ENCODE measurements at regions not wholly inside any gene's neighbourhood (a gene's known extent, or its start where the extent isn't known, plus 50 kb on each side); places are given as distances from the start of the nearest gene placed in this dataset.
"Not testable (repeated sequence)": the region's sequence is repeated elsewhere in the genome, so short reads cannot be mapped to it uniquely, and the experiment has no call there.

DNA sequence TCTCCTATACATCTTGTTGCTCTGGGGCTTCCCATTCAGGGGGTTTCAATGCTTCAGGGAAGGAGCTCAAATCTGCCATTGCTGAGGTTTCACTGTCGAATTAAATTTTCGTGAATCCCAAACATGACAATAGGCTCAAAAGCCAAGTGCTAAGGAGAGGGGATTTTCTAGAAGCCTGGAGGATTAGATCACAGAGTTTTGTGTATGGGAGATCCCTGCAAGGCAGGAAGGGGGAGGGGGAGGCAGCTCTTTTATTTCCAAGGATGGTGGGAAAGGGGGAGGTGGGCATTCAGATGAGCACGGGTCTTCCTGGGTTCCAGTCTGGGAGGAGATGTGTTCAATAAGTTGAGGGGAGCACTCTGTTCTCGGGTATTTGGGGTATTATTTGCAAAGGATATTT is 69.9 kb upstream of the DLG1 start:
- DNase-seq (ENCODE audit: low spot score), result no peak

DNA sequence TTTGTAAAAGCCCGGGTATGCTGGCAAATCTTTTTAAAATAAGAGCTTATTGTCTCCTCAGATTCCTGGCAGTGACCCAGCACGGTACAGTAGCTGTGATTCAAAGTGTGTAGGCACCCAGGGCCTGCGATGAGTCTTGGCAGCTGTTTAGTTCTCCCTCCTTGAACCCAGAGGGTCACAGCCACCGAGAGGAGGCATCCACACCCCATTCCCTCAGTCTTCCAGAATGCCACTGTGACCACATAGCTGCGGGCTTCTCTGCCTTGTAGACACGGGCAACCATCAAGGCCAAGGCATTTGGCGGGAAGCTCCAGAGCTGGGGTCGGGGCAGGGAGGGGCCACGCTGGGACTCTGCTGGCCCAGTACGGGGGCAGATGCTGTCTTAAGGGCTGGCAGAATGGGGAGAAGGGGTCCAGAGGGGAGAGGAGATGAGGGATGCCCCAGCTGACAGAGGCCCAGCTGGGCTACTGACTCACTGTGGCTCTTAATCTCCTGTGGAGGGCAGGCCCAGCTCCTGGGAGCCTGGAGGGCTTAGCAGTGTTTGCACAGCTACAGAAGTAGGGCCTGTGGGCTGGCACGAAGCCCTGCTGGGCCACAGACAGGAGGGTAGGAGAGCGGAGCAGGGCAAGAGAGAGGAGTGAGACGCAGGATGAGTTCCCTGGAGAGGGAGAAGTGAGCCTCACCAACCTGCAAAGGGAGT is 68.8 kb upstream of the DLG1 start:
- no peak for DNase-seq (ENCODE audit: low spot score)

DNA sequence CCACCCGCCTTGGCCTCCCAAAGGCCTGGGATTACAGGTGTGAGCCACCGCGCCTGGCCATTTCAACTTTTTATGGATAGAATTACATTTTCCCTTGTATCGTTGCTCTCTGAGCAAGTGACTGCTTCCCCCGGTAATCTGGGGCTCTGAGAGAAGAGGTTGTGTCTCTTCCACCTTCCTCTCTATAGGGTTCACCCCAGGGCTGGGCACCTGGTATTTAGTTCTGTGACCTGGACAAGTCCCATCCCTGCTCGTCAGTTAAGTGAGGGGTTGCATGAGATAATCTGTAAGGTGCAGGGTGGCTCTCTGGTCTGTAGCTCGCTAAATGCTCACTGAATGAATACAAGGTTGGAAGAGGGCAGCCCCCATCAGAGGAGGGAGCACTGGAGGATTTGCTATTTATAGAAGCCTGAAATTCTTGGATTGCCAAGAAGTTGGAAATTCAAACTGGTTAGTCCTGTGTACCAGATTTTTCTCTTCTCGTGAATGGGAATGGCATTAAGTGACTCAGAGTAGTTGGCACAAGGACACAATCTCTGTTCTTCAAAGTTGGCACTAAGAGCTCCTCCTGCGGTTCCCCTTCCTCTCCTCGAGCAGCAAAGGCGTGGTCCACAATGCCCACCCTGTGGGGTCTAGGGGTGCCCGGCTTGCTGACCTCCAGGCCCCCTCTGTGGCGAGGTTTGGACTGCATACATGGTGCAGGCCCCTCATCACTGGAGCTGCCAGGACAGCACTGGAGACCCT is 68.1 kb upstream of the DLG1 start:
- no peak for DNase-seq (ENCODE audit: low spot score)

DNA sequence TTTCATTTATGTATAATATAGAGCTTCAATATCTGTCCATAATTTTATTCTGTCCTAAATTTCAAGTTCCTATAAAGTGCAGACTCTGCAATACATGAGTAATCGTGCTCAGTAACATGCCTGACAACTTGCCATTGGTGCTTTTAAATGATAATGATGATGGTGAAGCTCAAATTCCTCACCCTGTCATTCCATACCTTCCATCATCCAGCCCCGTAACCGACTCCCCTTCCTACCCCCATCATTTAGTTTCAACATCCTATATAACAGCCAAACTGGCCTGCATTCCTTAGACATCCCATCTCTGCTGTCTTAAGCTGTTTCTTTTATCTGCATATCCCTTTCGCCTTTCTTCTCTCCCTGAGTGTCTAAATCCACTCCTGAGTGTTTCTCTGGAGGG is 67.2 kb upstream of the DLG1 start:
- DNase-seq (ENCODE audit: low spot score), result no peak

DNA sequence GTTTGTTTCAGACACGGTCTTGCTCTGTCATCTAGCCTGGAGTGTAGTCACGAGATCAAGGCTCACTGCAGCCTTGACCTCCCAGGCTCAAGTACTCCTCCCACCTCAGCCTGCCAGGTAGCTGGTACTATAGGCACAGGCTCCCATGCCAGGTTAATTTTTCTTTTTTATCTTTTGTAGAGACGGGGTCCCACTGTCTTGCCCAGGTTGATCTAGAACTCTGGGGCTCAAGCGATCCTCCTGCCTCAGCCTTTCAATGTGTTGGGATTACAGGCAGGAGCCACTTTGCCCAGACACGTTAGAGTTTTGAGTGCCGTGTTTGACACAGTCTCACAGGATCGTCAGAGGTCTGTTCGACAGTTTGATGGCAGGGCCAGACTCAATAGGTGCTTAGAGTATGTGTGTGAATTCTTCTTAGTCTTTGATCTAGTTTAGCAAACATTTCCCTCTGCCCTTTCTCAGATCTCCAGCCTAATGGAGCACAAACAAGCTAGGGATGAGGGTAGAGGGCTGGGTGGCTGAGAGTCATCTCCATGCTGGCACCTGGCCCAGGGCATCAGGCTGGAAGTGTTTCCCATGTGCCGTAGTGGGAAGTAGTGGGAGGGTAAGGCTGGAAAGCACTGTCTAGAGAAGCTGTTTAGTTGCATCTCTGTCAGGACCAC is 66.1 kb upstream of the DLG1 start:
- DNase-seq (ENCODE audit: low spot score), result no peak

DNA sequence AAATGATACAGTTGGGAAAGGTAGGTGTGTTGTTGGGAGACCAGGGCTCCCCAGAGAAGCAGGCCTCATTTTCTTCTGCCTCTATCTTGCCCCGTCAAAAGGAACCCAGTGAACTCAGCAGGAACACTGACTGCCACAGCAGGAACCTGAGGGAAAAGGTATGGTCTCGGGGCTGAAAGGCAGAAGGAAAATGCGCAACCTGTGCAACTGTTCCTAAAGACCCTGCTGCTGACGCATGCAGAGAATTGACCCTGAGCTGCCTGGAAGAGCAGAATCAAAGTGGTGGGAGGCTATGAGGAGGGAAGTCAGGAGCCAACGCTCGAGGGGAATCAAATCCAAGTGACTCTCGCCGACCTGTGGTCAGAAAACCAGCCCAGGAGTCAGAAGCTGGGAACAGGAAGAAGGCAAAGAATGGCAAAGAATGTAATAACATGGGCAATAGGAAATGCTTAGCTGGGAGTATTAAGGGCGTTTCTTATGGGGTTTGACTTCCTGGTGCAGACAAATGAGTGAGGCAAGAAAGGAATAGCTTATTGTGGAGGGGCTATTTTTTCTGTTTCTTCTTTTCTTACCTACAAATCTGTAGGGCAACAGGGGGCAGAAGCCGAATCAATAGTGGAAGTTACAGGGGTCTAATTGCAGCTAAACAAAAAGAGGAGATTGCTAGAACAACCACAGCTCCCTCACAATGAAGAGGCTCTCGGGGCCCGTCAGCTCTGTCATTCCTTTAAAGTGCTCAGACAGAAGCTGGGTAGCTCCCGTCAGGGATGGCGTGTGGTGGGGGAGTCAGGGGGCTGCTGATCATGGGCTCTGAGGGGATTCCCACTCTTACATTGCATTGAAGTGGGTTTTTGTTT is 65.4 kb upstream of the DLG1 start:
- DNase-seq (ENCODE audit: low spot score), result no peak

DNA sequence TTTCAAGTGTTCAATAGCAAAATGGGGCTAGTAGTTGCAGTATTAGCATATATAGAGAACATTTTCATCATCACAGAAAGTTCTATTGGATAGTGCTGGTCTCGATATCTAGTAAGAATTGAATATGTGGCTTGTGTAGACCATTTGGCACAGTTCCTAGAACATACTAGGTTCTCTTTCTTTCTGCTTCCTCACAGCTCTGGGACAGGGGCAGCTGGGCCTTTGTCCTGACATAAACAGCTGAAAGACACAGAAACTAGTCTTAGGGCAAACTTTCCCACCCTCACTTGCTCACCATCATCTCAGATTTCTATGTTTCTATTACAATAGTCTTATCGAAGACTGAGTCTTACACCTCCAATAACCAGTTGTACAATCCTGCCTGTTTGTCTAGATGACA is 63.7 kb upstream of the DLG1 start:
- no peak for DNase-seq (ENCODE audit: low spot score)

DNA sequence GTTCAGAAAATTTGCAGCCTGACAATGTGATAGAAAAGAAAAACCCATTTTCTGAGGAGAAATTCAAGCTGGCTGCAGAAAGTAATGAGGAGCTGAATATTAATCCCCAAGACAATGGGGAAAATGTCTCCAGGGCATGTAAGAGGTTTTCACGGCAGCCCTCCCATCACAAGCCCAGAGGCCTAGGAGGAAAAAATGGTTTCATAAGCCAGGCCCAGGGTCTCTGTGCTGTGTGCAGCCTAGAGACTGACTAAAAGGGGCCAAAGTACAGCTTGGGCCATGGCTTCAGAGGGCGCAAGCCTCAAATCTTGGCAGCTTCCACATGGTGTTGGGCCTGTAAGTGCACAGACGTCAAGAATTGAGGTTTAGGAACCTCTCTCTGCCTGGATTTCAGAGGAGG is 61.7 kb upstream of the DLG1 start:
- not testable (repeated sequence) for DNase-seq (ENCODE audit: low spot score)

DNA sequence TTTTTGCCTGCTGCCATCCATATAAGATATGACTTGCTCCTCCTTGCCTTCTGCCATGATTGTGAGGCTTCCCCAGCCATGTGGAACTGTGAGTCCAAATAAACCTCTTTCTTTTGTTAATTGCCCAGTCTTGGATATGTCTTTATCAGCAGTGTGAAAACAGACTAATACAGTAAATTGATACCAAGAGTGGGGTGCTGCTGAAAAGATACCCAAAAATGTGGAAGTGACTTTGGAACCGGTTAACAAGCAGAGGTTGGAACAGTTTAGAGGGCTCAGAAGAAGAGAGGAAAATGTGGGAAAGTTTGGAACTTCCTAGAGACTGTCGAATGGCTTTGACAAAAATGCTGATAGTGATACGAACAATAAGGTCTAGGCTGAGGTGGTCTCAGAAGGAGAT is 61.1 kb upstream of the DLG1 start:
- DNase-seq (ENCODE audit: low spot score), result not testable (repeated sequence)

DNA sequence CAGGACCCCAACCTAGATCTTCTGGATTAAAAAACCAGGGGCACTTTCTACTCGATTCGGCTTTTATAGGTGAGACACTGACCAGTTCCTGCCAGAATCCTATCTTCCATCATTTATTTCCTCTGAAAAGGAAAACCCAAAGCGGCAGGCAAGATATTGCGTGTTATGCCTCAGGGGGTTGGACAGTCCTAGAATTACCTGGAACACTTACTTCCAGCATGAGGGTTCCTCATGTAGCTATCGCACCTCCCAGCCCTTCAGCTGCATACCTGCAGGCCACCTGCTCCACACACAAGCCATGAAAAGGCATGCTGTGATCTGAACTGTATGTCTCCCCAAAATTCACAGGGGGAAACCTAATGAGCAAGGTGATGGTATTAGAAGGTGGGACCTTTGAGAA is 58.3 kb upstream of the DLG1 start:
- no peak for DNase-seq (ENCODE audit: low spot score)

DNA sequence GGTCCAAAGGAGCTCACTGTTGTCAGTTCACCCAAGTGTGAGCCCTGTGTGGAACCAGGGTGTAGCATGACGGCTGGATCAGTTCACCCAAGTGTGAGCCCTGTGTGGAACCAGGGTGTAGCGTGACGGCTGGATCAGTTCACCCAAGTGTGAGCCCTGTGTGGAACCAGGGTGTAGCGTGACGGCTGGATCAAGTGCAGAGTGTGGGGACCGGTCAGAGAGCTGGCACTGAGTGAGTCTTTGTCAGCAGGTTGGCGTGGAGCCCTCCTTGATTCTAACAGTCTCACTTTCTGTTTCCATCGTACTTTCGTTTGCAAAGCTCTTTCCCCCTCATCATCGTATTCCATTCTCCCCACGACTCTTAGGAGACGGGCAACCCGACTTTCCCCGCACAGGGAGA is 57.9 kb upstream of the DLG1 start:
- DNase-seq (ENCODE audit: low spot score), result no peak

DNA sequence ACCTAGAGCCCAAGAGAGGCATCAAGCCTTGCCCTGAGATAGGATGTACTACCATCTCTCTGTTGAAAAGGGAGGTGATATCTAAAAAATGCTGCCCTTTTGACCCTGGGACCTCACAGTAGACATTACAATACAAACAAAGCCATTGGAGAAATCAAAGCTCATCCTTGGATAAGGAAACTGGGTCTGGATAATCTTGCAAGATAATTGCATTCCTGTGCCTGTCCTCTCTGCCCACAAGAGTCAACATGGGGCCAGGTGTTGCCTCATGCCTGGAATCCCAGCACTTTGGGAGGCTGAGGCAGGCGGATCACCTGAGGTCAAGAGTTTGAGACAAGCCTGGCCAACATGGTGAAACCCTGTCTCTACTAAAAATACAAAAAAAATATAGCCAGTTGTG is 57.3 kb upstream of the DLG1 start:
- no peak for DNase-seq (ENCODE audit: low spot score)

DNA sequence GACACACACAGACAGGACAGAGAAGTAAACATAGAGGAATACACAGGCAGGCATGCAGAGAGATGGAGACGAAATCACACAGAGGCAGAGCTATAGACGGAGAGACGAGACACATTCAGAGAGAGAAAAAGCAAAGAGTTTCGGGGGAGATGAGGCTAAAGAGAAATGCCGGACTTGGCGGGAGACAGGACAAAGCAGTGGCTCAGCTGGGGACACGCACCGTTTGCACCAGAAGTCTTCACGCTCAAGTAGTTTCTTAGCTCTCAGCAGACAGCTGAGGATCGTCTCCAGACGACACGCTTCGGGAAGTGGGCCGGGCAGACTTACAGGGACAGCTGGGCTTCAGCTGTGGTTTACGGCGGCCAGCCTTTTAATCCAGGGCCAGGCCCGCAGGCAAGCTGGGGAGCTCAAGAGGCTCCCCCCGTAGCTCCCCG is 56.2 kb upstream of the DLG1 start:
- DNase-seq (ENCODE audit: low spot score), result no peak

DNA sequence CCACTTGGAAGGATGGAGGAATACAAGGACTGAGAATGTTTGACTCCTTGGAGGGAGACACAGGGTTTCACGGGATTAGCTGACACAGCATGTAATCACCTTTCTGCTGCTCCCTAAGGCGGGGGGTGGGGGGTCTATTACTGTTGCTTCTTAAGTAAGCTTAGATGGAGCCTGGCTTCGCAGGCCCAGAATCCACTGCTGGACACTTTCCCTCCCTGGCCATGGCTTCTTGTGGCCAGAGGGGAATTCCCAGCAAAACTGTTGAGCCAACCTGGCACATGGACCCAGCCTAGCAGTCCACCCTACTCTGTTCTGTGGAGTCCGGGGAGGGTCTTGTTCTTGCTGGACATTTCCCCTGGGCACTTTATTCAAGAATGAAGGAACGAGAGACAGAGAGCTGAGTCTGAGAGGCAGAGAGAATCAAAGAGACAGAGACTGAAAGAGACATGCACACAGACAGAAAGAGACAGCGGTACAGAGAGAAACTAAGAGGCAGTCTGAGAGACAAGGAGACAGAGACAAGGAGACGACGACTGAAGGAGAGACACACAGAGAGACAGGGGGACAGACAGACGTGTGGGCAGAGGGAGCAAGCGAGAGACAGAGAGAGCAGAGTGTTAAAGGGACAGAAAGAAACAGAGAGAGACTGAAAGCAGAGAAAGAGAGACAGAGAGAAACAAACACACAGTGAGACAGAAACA is 55.6 kb upstream of the DLG1 start:
- DNase-seq (ENCODE audit: low spot score), result no peak

DNA sequence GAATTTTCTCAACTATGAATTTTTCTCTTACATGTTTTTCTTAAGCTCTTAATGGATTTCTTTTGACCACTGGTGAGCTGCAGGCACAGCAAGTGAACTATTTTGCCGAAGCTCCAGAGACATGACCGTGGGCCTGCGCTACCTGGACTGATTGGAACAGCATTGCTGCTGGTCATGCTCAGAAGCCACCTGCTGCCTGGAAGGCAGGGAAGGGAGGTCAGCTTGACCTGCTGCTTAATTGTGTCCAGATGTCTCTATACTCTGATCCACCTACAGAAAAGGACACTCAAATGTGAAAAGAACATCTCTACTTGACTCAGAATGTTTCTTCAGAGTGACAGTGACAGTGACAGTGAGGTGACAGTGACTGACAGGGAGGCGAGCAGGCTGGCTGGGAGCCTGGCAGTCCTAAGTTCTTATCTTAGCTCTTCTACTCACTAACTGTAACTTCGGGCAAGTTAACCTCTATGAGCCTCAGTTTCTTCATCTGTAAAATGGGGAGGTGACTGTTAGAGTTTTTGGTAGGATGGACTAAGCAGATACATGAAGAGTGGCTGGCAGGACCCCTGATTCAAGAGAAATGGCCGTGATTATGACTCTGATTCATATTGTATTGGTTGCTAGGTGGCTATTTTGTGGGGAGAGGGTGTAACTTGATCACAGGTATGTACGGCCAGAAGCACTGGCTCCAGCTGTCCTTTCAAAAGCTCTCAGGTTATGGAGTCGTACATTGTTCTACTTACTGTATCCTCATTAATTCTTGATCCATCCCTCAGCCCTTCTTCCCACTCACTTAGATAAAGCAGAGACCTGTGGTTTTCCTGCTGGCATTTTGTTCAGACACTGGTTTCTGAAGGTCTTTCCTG is 54.8 kb upstream of the DLG1 start:
- no peak for DNase-seq (ENCODE audit: low spot score)

DNA sequence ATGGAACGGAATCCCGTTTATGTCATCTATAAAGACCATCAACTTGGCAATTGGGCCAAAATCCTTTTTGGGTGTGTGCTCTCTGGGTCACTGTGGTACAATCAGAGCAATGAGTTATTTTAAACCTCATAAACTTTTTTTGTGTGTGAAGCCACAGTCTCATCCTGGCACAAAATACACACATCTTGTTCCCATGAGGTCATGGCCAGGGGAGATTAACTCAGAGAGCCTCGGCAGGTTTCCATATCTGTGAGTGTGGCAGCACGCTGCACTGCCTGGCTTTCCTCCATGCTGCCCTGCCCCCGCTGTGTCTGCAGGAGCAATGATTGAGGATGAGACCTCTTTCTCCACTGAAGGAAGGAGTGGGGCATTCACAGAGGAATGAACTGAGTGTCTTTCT is 54.0 kb upstream of the DLG1 start:
- no peak for DNase-seq (ENCODE audit: low spot score)

DNA sequence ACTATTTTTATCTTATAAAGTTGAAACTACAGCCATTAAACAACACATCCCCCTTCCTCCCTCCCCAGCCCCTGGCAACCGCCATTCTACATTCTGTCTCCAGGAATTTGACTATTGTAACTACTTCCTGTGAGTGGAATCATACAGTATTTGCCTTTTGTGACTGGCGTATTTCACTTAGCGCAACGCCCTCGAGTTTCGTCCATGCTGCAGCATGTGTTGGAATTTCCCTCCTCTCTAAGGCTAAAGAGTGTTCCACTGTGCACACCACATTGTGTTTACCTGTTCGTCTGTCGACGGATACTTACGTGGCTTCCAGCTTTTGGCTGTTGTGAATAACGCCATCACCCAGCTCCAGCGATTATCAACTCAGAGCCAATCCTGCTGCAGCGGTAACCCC is 52.0 kb upstream of the DLG1 start:
- DNase-seq (ENCODE audit: low spot score), result no peak

DNA sequence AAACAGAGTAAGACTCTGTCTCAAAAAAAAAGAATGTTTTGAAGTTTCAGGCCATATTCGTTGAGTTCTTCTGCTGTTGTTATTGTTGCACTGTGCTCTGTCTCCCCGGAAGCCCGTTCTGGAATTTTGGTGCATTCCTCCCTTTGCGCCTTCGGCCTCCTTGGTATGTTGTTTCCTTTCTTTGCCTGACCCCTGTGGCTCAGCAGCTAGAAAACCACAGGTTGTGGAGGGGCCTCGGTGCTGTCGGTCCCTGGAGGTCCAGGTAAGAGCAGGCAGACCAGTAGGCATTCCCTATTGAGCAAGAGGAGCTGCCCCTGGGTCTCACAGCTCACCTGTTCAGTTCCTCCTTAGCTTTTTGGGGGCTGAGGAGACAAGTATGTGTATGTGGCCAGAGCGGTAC is 51.0 kb upstream of the DLG1 start:
- no peak for DNase-seq (ENCODE audit: low spot score)

Measured in HuH-7 (cell line).